NOMO-1 (cell line): ENCODE measurements at regions not wholly inside any gene's neighbourhood (a gene's known extent, or its start where the extent isn't known, plus 50 kb on each side); places are given as distances from the start of the nearest gene placed in this dataset.
"Not testable (repeated sequence)": the region's sequence is repeated elsewhere in the genome, so short reads cannot be mapped to it uniquely, and the experiment has no call there.

Experiments used
- DNase-seq, 2 experiments: peaks; one replicate each; lab custom pipeline; 2025; ENCODE audit not compliant: unreplicated experiment in 2 of 2; lab: John Stamatoyannopoulos, UW

DNA sequence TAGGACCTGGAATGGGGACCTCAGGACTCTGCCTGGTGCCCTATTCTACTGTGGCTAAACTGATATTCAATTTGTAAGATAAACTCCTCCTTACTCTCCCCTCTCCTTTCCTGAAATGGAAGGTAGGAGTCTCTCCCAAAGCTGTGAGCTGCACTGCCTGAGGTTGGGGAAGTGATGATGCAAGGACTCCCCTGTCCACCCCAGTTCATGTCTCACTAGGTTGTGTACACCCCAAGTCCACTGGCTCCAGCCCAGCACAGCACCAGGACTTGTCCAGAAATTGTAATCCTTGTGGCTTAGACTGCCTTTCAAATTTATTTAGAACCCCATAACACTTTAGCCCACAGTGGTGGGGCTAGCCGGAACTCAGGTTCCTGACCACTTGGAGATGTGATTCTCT, 247.2 kb upstream of the CTBP2 start:
- no peak for DNase-seq

DNA sequence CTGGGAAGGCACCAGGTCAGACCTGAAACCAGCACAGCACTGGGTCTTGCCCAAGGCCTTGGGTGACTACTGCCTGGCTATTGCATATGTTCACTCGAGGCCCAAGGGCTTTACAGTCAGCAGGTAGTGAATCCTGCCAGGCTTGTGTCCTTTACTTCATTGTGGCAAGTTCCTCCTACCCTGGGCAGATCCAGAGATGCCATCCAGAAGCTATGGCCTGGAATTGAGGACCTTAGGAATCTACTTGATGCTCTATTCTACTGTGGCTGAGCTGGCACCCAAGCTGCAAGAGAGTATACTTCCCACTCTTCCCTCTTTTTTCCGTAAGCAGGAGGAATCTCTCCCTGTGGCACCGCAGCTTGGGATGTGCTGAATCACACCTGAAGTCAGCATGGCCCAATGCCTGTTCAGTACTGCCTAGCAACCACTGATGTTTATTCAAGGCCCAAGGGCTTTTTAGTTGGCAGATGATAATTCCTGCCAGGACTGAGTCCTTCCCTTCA, 246.7 kb upstream of the CTBP2 start:
- no peak for DNase-seq

DNA sequence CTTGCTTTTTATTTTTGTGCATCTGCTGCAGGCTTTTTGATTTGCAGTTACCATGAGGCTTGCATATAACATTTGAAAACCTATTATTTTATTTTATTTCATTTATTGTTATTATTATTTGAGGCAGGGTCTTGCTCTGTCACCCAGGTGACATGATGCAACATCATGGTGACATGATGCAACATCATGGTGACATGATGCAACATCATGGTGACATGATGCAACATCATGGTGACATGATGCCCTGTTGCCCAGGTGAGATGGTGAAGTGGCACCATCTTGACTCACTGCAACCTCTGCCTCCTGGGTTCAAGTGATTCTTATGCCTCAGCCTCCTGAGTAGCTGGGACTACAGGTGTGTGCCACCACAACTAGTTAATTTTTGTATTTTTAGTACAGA, 244.5 kb upstream of the CTBP2 start:
- DNase-seq: not testable (repeated sequence)

DNA sequence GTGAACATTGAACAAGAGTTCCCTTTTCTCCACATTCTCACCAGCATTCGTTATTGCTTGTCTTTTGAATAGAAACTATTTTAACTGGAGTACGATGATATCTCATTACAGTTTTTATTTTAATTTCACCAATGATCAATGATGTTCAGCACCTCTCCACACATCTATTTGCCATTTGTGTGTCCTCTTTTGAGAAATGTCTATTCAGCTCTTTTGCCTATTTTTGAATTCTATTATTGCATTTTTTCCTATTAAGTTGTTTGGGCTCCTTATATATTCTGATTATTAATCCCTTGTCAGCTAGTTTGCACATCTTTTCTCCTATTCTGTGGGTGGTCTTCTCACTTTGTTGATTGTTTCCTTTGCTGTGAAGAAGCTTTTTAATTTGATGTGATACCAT, 241.1 kb upstream of the CTBP2 start:
- DNase-seq: no peak

DNA sequence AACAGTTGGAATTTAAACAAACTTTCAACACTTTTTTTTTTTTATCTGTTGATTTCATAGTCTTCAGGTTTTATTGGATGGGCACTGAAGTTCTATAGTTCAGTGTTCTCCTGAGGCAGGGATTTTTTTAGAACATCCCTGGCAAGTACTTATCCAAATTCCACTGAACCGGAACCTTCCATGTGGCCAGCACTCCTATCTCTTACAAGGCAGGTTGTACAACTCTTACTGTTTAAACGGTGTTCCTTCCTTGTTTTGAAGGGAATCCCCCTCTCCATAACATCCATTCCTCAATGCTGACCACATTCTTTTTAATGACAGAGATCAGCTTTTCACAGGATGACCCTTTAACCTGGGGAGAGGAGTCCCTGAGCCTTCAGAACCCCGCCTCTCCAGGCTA, 238.9 kb upstream of the CTBP2 start:
- DNase-seq: no peak

DNA sequence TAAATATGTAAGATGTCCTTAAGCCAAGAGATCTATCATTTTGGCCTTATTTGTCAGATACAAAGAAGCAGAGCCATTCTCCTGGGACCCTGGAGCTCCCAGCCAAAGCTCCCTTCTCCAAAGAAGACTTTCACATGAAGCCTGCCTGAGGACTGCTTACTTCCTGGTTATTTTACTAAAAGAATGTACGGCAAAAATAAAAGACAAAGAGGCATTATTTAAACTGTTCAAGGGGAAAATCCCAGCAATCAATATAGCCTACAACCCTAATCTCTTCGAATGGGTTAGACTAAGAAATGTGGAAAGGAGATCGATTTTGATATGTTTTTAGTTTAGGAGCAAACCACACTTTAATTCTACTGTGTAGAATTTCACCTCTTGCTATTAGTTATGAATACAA, 237.9 kb upstream of the CTBP2 start:
- no peak for DNase-seq

DNA sequence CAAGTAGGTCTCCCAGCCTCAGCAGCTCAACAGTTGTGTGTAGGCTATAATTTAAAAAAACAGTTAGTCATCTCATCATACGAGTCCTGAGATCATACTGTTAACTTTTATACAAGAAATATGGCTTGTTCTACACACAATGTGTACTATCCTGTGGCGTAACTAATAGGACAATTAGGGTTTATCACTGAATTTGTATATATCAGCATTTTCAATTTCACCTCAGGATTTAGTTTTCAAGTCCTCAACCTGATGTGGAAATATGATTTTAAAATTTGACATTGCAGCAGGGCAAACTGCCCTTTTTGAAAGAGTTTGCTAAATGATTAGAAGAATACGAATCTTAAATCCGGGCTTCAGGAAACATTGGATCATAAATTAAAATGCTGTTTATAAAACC, 237.2 kb upstream of the CTBP2 start:
- no peak for DNase-seq

DNA sequence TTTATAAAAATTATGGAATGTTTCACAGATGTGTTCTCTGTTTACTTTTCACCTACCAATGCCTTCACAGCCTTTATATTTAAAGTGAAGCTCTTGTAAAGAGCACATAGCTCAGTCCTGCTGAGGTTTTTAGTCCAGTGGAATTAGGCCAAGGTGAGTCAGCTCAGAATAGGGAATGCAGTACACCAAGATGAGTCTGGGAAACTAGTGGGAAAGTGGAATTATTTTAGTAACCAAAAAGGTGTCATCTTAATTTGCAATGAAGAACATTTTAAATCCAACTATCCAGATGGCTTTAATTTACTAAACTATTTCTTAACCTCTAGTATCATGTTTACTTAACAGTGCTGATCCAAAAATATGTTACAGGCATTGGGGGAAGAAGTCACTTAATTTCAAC, 236.3 kb upstream of the CTBP2 start:
- no peak for DNase-seq

DNA sequence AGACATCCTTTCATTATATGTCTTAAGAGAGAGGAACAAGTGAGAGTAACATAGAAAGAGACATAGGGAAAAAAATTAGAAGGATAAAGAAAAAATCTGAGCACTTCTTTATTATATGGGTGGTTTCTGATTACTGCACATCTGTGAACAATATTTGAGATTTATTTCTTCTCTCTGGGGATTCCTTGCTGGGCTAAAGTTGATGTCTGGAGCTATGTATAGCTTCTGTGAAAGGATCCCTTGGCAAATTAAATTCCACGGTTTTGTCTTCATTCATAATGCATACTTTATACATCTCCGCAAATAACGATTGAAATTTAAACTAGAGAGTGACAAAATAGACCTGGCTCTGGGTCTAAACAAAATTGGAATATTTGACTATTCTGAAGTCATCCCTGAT, 232.2 kb upstream of the CTBP2 start:
- no peak for DNase-seq

DNA sequence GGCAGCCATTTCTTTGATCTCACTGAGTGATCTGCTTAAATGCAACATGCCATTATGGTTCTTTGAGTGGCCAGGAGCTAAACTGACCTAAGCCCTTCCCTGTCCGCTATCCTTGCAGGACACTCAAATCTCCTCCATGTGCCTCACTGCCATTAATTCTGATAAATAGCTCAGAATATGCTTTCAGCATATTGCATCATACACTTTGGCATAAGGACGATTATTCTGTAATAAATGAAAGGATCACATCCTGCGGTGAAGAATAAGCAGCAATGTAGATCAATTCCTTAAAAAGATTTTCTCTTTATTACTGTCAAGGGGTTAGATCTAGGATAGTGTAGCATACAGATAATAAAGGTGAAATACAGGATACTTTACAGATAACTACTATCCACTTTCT, 231.8 kb upstream of the CTBP2 start:
- no peak for DNase-seq

DNA sequence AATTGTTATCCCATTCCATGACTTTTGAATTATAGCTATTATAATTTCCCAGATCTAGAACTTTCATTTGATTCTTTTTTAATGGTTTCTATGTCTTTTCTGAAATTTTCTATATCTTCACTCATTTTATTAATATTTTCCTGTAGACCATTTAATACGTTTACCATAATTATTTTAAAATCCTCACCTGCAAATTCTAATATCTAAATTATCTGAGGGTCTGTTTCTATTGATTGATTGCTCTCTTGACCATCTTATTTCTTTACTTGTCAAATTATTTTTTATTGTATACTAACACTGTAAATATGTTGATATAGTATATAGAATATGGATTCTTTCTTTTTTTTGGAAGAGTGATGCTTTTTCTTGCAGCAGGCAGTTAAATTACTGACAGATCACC, 229.3 kb upstream of the CTBP2 start:
- no peak for DNase-seq

DNA sequence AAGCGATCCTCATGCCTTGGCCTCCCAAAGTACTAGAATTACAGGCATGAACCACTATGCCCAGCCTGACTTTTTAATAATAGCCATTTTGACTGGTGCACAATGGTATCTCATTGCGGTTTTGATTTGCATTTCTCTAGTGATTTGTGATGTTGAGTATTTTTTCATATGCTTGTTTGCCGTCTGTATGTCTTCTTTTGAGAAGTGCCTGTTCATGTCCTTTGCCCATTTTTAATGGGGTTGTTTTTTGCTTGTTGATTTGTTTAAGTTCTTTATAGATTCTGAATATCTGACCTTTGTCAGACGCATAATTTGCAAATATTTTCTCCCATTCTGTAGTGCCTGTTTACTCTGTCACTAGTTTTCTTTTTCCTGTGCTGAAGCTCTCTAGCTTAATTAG, 219.2 kb upstream of the CTBP2 start:
- no peak for DNase-seq

DNA sequence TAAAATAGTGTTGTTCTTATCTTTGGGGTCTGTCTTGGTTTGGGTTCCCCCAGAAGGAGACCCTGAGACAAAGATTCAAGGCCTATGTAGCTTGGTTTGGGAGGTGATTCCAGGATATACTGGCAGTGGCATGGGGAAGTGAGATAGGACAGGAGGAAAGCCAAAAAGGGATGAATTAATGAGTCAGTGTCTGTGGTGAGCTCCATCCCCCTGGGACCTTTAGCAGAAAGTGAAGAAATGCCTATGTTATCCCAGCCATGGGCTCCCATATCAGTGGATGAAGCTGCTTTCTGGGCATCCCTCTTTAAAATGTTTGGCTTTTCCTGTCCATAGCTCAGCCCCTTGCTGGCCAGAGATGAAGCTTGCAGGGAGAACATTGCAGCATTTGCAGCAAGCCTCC, 217.0 kb upstream of the CTBP2 start:
- no peak for DNase-seq

DNA sequence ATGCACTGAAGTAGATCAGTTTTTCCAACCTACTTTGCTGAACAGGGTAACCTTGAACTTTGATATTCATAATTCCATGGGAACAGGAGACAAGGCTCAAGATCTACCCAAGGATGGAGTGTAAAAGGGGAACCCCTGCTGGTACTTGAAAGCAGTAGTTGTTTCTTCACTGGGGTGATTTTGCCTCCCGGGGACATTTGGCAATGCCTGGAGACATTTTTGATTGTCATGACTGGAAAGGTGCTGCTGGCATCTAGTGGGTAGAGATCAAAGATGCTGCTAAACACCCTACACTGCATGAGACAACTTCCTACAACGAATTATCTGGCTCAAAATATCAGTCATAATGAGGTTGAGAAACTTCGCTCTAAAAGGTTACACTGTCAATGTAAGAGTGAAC, 214.8 kb upstream of the CTBP2 start:
- no peak for DNase-seq

DNA sequence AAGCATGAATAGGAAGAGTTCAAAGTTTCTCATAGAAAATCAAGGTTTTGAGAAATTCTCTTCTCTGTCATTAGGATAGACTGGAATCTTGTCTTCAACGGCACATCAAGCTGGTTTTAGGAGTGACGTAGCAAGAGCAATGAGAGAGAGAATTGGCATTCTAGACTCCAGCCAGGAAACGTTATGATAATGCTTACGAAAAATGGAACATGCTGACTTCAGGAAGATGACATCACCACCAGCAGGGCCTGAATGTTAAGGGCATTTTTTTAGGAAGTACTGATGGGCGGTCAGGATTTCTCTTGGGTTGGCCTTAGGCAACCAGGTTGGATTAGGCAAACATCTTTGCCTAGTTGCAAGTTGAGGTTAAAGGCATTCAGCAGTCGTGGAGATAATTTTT, 213.2 kb upstream of the CTBP2 start:
- no peak for DNase-seq

DNA sequence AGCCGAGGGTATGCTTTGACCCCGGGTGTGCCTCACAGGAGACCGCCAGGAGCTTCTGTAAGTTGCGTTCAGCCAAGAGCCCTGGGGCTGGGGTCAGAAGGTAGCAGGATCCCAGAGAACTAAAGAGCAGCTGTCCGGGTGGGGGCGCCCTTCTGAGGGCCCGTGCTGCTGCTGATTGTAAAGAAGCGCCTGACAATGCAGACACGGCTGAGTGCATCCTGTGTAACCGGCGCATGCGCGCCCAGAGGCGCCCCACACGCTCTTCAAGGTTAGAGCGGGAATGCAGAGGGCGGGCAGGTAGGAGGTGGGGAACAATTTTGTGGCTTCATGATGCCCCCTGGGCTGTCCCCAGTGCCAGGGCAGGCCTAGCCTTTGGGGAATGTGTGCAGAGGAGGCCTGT, 210.2 kb upstream of the CTBP2 start:
- no peak for DNase-seq

DNA sequence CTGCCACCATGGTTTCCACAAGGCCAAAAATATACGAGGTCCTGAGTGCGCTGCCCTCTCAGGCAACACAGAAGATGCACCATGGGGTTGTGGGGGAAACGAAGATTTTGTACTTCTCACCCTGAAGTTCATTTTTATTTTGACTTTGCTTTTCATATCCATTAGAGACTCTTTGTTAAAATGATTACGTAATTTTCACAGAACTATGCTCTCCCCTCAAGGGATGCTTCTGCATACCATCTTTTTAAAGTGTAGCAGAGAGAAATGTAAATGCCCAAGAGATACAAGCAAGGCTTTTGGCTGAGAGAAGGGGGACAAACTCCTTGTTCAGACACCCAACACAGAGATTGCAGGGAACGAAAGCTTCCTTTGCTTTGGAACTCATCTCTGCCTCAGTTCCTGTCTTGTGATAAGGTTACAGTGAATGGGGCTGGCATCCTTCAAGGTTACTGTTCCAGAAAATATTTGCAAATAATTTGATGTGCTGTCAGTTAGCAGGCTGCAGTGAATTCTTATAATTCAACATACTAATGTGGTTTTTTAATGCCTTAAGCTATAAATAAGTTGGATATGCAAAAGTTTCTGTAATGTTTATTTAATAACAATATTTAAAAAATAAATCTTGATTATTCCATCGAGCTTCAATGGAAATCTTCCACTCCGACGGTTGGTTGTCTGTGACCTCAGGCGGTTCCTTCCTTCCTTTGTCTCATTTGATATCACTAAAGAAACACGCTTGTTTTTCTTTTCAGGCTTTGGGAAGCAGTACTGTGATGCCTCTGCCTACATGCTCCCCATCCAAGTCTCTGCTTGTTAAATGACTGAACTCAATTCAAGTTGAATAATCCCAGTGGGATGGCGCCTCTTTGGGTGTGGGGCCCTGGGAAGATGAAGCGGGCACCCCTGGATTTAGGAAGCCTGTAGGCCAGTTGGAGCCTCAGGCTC, 209.3 kb upstream of the CTBP2 start:
- DNase-seq: no peak

DNA sequence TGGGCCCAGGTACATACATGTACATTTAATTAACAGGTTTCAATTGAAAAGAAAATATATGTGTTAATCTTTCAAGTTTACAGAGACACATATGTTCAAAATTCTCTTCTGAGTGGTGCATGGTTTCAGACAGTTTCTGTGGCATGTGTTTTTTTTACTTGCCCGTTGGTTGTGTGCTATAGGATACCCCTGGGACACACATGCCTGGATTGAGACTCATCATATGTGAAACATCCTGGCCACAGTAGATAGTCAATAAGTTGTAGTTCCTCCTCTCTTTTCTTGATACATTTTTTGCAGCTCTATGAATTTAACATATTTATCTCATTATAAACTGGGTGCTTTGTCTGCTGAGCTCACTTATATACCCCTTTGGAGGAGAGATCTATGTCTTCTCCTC, 207.8 kb upstream of the CTBP2 start:
- DNase-seq: no peak

DNA sequence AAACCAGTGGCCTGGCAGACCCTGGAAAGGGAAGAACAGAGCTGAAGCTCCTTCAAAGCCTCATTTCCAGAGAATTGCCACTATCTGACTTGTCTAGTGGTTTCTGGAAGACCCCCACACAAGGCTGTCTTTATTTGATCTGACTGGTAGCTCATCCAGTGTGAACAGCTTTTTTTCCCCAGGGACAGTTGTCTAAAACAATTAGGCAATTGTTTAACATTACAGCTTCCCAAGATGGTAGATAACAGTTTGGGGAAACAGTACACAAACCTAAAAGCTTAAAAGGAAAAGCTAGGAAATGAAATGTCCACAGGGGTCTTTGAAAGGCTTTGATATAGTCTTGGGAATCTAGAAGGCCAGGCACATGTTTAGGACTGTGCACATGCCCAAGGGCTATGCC, 203.4 kb upstream of the CTBP2 start:
- no peak for DNase-seq

DNA sequence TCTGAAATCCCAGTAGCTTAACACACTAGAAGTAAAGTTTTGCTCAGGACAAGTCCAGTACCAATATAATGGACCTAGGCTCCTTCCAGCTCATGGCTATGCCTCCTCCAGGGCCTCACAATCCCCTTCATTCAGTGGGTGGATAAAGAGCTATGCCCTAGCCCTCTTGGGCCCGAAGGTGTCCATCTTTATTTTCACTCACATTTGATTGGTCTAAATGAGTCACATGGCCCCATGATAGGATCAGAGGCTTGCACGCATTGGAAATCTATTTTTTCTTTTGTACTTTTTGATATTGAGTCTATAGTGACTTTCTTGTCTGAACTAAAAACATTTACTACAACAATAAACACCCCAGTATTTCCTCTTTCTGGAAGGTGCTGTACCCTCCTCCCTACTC, 202.6 kb upstream of the CTBP2 start:
- DNase-seq: no peak

DNA sequence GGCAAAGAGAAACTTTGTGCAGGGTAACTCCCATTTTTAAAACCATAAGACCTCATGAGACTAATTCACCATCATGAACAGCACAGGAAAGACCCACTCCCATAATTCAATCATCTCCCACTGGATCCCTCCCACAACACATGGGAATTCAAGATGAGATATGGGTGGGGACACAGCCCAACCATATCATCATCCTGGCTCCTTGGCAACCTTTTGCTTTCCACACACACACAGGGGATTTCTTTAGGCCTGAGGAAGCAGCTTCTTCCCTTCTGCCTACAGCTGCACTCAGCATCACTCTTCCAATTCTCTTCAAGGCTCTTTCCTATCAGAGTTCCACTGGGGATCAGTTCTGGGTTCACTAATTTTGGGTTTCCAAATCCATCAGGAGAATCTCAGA, 199.0 kb upstream of the CTBP2 start:
- DNase-seq: no peak

DNA sequence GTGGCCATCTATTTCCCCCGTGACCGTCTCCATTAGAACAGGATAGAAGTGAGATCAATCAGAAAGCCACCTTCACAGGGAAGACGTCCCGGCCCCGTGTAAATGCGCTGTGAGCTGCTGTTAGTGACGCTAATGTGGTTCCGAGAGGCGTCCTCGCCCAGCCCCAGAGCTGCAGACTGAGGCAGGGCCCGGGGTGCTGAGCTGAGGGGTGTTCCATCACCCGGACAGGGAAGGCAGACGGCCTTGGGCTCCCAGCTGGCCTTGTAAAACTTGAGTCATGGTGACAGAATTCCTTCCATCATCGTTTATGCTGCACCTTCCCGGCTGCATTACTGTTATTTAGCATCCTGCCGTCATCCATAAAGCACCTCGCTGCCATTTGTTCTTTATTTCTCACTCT, 195.3 kb upstream of the CTBP2 start:
- DNase-seq: no peak

DNA sequence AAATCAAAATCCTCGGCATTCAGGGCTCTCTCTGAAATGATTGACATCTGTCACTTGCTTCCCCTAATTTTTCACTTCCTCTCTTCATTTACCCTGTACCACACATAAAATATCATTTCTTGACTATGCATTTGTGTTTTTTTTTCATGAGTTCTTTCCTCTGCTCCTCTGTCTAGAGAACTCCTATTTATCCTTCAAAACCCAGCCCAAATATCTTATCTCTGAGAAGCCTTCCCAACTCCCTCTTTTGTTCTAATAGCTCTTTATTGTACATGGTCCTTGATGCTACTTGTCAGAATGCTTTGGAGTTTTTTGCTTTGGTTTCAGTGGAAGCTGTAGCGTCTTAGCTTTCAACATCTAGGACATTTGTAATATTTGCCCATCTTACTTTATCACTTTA, 190.2 kb upstream of the CTBP2 start:
- DNase-seq: no peak
